ENCODE measurements at regions not wholly inside any gene's neighbourhood (a gene's known extent, or its start where the extent isn't known, plus 50 kb on each side); places are given as distances from the start of the nearest gene placed in this dataset.

DNA sequence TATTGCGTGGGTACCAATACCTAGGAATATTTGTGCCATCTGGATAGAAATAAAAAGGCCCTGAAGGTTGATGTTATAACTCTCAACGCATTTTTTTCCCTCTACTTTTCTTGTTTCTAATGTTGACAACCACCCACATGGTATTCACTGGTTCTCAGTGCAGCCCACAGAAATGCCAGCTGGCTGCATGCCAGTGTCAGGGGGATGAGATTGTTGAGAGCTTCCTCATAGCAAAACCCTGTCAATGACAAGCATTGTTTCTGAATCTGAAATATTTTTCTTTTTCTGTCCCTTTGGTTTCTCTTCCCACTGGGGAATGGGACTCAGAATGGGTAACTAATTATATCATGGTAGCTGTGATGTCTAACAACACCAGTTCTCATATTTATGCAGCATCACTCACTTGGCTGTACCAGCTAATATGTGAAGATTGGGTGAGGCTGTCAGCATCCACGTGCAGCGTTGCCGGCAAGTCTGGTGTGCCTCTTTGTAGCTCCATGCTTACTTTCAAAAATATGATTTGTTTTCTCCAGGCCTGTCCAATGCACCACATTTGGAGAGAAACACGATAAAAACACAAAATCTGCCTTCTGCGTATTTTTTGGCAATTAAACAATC, 284.6 kb downstream of the PTBP2 start:
- H3K36me3 ChIP-seq = no peaks in the 10 kb centered on the region
- TF ChIP-seq POLR2AphosphoS5 (IDR thresholded peaks at IDR 0.05; ENCODE audit: insufficient read depth in 1 of 2, low read depth in 1 of 2) = no peak
- no peak for TF ChIP-seq POLR2A (IDR thresholded peaks at IDR 0.05)
- TF ChIP-seq, protein P1, sequence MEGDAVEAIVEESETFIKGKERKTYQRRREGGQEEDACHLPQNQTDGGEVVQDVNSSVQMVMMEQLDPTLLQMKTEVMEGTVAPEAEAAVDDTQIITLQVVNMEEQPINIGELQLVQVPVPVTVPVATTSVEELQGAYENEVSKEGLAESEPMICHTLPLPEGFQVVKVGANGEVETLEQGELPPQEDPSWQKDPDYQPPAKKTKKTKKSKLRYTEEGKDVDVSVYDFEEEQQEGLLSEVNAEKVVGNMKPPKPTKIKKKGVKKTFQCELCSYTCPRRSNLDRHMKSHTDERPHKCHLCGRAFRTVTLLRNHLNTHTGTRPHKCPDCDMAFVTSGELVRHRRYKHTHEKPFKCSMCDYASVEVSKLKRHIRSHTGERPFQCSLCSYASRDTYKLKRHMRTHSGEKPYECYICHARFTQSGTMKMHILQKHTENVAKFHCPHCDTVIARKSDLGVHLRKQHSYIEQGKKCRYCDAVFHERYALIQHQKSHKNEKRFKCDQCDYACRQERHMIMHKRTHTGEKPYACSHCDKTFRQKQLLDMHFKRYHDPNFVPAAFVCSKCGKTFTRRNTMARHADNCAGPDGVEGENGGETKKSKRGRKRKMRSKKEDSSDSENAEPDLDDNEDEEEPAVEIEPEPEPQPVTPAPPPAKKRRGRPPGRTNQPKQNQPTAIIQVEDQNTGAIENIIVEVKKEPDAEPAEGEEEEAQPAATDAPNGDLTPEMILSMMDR (IDR thresholded peaks at IDR 0.05) = no peak
- no peaks in the 10 kb centered on the region for H3K4me1 ChIP-seq
- H3K27ac ChIP-seq = no peak overlapping the region
- no peak for DNase-seq (ENCODE audit: extremely low spot score in 2 of 2)
- H3K4me3 ChIP-seq = no peak overlapping the region
- H3K9me3 ChIP-seq = no peaks in the 10 kb centered on the region
- H3K27me3 ChIP-seq = no peaks in the 10 kb centered on the region
- intact Hi-C loops (cut with DNase I) = no loop called here

DNA sequence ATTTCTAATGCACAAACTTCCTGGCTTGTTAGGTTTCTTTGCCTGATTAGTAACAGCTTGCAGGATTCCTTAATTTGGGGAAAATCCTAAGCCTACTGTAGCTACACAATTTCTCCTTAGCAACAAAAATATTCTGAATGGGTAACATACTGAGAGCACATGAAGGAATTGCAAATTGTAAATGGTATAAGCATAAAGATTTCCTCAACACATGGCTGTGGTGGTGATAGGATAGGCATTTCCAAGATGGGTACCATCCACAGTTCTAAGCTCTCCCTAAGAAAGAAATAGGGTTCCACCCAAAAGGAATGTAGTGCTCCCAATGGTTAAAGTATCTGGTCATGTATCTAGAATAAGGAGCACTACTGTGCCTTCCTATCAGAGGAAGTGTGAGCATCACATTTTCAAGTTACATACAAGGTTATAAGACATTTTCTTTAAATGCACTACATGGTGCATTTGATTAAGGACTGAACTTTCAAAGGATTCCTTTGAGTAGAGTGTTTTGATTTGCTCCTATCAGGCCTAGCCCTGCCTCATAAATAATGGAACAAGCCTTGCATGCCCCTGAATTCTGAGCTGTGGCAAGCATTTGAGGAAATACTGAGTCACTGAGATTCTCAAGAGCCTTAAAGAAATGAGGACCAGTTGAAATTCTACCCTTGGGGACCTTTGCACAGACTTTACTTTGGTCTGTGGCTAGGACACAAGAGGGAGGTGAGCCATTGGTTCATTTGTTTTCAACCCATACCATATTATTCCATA, 286.4 kb downstream of the PTBP2 start:
- DNase-seq (ENCODE audit: extremely low spot score in 2 of 2) = no peak
- Histone ChIP-seq H3K36me3 (no peaks in the 10 kb centered on the region), H3K4me3 (no peak overlapping the region), H3K4me1 (no peaks in the 10 kb centered on the region), H3K9me3 (no peaks in the 10 kb centered on the region), H3K27me3 (no peaks in the 10 kb centered on the region), H3K27ac (no peak overlapping the region)
- intact Hi-C loops (cut with DNase I) = no loop called here
- TF ChIP-seq POLR2A (IDR thresholded peaks at IDR 0.05) (no peak), POLR2AphosphoS5 (IDR thresholded peaks at IDR 0.05; ENCODE audit: insufficient read depth in 1 of 2, low read depth in 1 of 2) (no peak)
- TF ChIP-seq, protein P1 (IDR thresholded peaks at IDR 0.05) = no peak

DNA sequence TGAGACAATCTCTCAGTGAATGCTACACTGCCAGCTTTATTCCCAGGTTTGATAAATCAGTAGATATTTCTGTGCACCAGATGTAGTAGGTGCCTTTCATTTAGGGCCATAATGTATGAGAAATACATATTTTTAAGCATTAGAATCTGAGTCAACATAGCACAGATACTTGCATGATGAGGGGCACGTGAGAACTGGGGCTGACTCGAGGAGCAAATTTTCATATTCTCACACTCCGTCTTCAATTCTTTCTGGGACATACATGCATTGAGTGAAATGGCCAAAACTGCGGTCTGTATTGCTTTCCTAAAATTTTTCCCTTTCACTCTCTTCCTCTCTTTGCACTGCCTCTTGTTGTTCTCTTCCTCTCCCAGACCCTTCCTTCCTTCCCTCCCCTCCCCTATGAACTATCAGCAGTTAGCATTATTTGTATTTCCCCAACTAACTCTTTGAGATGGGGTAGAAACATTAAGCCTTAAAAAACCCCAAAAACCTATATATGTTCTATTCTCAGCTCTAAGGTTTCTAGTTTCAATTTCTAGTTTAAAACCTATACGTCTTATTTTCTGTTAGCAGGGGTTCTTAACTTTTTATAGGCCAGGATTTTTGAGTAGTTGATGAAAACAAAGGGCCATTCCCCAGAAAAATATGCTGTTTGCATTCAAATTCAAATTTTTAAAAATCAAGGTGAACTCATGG, 289.1 kb downstream of the PTBP2 start:
- Histone ChIP-seq H3K27me3 (no peaks in the 10 kb centered on the region), H3K27ac (no peak overlapping the region), H3K4me3 (no peak overlapping the region), H3K36me3 (no peaks in the 10 kb centered on the region), H3K9me3 (no peaks in the 10 kb centered on the region), H3K4me1 (no peaks in the 10 kb centered on the region)
- TF ChIP-seq POLR2AphosphoS5 (IDR thresholded peaks at IDR 0.05; ENCODE audit: insufficient read depth in 1 of 2, low read depth in 1 of 2) (no peak), POLR2A (IDR thresholded peaks at IDR 0.05) (no peak)
- TF ChIP-seq, protein P1 (IDR thresholded peaks at IDR 0.05) = no peak
- intact Hi-C loops (cut with DNase I) = no loop called here
- no peak for DNase-seq (ENCODE audit: extremely low spot score in 2 of 2)

DNA sequence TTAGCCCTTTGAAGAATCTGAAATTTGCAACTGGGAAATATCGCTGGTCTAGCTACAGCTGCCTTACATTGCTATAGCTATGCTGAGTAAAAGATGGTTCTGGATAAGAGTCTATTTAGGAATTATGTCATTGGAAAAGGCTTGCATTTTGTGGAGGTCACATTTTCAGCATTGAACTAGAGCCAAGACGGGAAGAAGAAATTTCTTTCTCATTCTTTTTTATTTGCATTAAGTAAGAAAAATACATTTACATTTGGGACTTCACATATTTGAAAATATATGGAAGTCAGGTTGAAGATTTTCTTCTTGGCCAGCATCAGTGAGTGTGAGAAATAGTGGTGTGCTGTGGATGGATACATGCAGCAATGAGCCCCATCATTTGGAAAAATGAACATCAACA, 291.6 kb downstream of the PTBP2 start:
- TF ChIP-seq, protein P1 (IDR thresholded peaks at IDR 0.05) = no peak
- TF ChIP-seq POLR2A (IDR thresholded peaks at IDR 0.05) (no peak), POLR2AphosphoS5 (IDR thresholded peaks at IDR 0.05; ENCODE audit: insufficient read depth in 1 of 2, low read depth in 1 of 2) (no peak)
- no peaks in the 10 kb centered on the region for H3K9me3 ChIP-seq
- no peaks in the 10 kb centered on the region for H3K4me1 ChIP-seq
- intact Hi-C loops (cut with DNase I) = no loop called here
- DNase-seq (ENCODE audit: extremely low spot score in 2 of 2) = no peak
- H3K27me3 ChIP-seq = no peaks in the 10 kb centered on the region
- no peaks in the 10 kb centered on the region for H3K36me3 ChIP-seq
- no peak overlapping the region for H3K27ac ChIP-seq
- no peak overlapping the region for H3K4me3 ChIP-seq
